Ascending aorta (tissue), 2 donors: ENCODE measurements at regions not wholly inside any gene's neighbourhood (a gene's known extent, or its start where the extent isn't known, plus 50 kb on each side); places are given as distances from the start of the nearest gene placed in this dataset.

ENCODE experiments used
- DNase-seq, 2 donors: peaks; one replicate each; pipeline ENCODE4 v3.0.0-alpha.2; 2019; ENCODE audit warnings: low spot score in 2 of 2
- H3K27ac ChIP-seq, 2 donors: fragments of 200-600 bp; sonication (generic); one replicate each; pipeline ENCODE4 v1.5.1; 2016 to 2017; ENCODE audit warnings: mild to moderate bottlenecking in 1 of 2
- H3K27me3 ChIP-seq: fragments of 200-600 bp; sonication (generic); one replicate; pipeline ENCODE4 v1.5.1; 2017
- H3K36me3 ChIP-seq, 2 donors: fragments of 200-600 bp; sonication (generic); one replicate each; pipeline ENCODE4 v1.5.1; 2016
- H3K4me1 ChIP-seq, 2 donors: fragments of 200-600 bp; sonication (generic); one replicate each; pipeline ENCODE4 v1.5.1; 2016 to 2017; ENCODE audit warnings: mild to moderate bottlenecking in 1 of 2
- H3K4me3 ChIP-seq, 2 donors: fragments of 200-600 bp; sonication (generic); one replicate each; pipeline ENCODE4 v1.5.1; 2016 to 2017; ENCODE audit warnings: mild to moderate bottlenecking in 1 of 2
- H3K9me3 ChIP-seq, 2 donors: fragments of 200-600 bp; sonication (generic); one replicate each; pipeline ENCODE4 v1.5.1; 2016
- CTCF ChIP-seq, 3 experiments: fragments of 200-600 bp in 2 of 3; fragments of 450-650 bp in 1 of 3; sonication (generic) in 2 of 3; IDR thresholded peaks; one replicate each; pipeline ENCODE4 v1.5.1; 2016 to 2019; ENCODE audit warnings: antibody characterized with exemption in 3 of 3, mild to moderate bottlenecking in 1 of 3, moderate library complexity in 1 of 3
- intact Hi-C: fragments of 100-400 bp; cut with DNase I; formaldehyde crosslinking; loops from one replicate; pipeline ENCODE4 v1.15.1; 2023

GRCh38 chr12:116482179-116482578 is 77.0 kb upstream of the MAP1LC3B2 start:
- no peaks in the 10 kb centered on the region for H3K27me3 ChIP-seq
- no peaks in the 10 kb centered on the region for H3K36me3 ChIP-seq
- intact Hi-C loops = no loop called here
- H3K4me3 ChIP-seq = no peak overlapping the region
- DNase-seq = no peak
- no peak for TF ChIP-seq CTCF (IDR thresholded peaks at IDR 0.05)
- H3K4me1 ChIP-seq = no peaks in the 10 kb centered on the region
- H3K27ac ChIP-seq = no peak overlapping the region
- H3K9me3 ChIP-seq = peaks cover 0 to under 1% of the 10 kb centered on the region in 2 donors

GRCh38 chr12:116482859-116483258 is 76.3 kb upstream of the MAP1LC3B2 start:
- no peaks in the 10 kb centered on the region for H3K36me3 ChIP-seq
- no peak overlapping the region for H3K4me3 ChIP-seq
- no peak overlapping the region for H3K27ac ChIP-seq
- intact Hi-C loops = no loop called here
- H3K4me1 ChIP-seq = no peaks in the 10 kb centered on the region
- no peak for TF ChIP-seq CTCF (IDR thresholded peaks at IDR 0.05)
- DNase-seq = no peak
- H3K9me3 ChIP-seq = peaks cover 0 to 4% of the 10 kb centered on the region in 2 donors
- no peaks in the 10 kb centered on the region for H3K27me3 ChIP-seq

GRCh38 chr12:116483959-116484750 is 75.0 kb upstream of the MAP1LC3B2 start:
- Histone ChIP-seq H3K27ac (no peak overlapping the region), H3K27me3 (no peaks in the 10 kb centered on the region), H3K9me3 (peaks cover 0 to 7% of the 10 kb centered on the region in 2 donors), H3K4me3 (no peak overlapping the region), H3K4me1 (no peaks in the 10 kb centered on the region), H3K36me3 (no peaks in the 10 kb centered on the region)
- no peak for DNase-seq
- intact Hi-C loops = no loop called here
- no peak for TF ChIP-seq CTCF (IDR thresholded peaks at IDR 0.05)

- H3K27me3 ChIP-seq = no peaks in the 10 kb centered on the region
- no peak overlapping the region for H3K27ac ChIP-seq
- H3K4me1 ChIP-seq = no peaks in the 10 kb centered on the region
- H3K36me3 ChIP-seq = no peaks in the 10 kb centered on the region
- intact Hi-C loops = no loop called here
- no peak for DNase-seq
- TF ChIP-seq CTCF (IDR thresholded peaks at IDR 0.05) = no peak
- H3K4me3 ChIP-seq = no peak overlapping the region
- H3K9me3 ChIP-seq = peaks cover 0 to 7% of the 10 kb centered on the region in 2 donors
These were observed 74.4 kb upstream of the MAP1LC3B2 start for GRCh38 chr12:116484807-116485206.

- intact Hi-C loops = no loop called here
- TF ChIP-seq CTCF (IDR thresholded peaks at IDR 0.05) = no peak
- no peak for DNase-seq
- Histone ChIP-seq H3K36me3 (no peaks in the 10 kb centered on the region), H3K4me3 (no peak overlapping the region), H3K27ac (no peak overlapping the region), H3K4me1 (no peaks in the 10 kb centered on the region), H3K27me3 (no peaks in the 10 kb centered on the region), H3K9me3 (peaks cover 0 to 7% of the 10 kb centered on the region in 2 donors)
These were observed 70.1 kb upstream of the MAP1LC3B2 start for GRCh38 chr12:116489116-116489515.
